Endothelial cell of umbilical vein (primary cell): ENCODE measurements at regions not wholly inside any gene's neighbourhood (a gene's known extent, or its start where the extent isn't known, plus 50 kb on each side); places are given as distances from the start of the nearest gene placed in this dataset.

Experiments used
- CTCF ChIP-seq, 2 donors: IDR thresholded peaks; 1 replicate in 1 of 2; 2 replicates in 1 of 2; pipeline ENCODE4 v1.5.1; 2011; ENCODE audit warnings: low read length in 2 of 2, mild to moderate bottlenecking in 2 of 2, moderate library complexity in 2 of 2, control low read depth in 1 of 2, inconsistent platforms in 1 of 2, low read depth in 1 of 2; ENCODE audit not compliant: insufficient read depth in 1 of 2; ENCODE audit errors: extremely low read depth in 1 of 2
- EZH2 ChIP-seq: IDR thresholded peaks from 2 replicates; pipeline ENCODE4 v1.6.1; 2012; ENCODE audit warnings: borderline replicate concordance, low read depth, mild to moderate bottlenecking, moderate library complexity, low read length, inconsistent platforms; ENCODE audit not compliant: severe bottlenecking
- GATA2 ChIP-seq: IDR thresholded peaks from 2 replicates; pipeline ENCODE4 v1.7.0; 2011; ENCODE audit warnings: low read depth, mild to moderate bottlenecking, moderate library complexity, mixed read lengths, low read length; ENCODE audit not compliant: insufficient read length, insufficient read depth
- JUN ChIP-seq: IDR thresholded peaks from 2 replicates; pipeline ENCODE4 v1.6.1; 2011; ENCODE audit warnings: borderline replicate concordance, low read depth; ENCODE audit not compliant: insufficient read length, insufficient read depth
- MAX ChIP-seq: IDR thresholded peaks from 2 replicates; pipeline ENCODE4 v1.6.1; 2011; ENCODE audit not compliant: insufficient read depth, insufficient read length
- MYC ChIP-seq: IDR thresholded peaks from one replicate; pipeline ENCODE4 v1.6.1; 2011; ENCODE audit warnings: mild to moderate bottlenecking, low read depth, low read length
- POLR2A ChIP-seq: IDR thresholded peaks from 2 replicates; pipeline ENCODE4 v1.6.1; 2012; ENCODE audit warnings: low read depth, mild to moderate bottlenecking, control low read depth, low read length
- POLR2AphosphoS5 ChIP-seq: IDR thresholded peaks from 2 replicates; pipeline ENCODE4 v1.6.1; 2012; ENCODE audit warnings: low read depth, mild to moderate bottlenecking, control low read depth, low read length, moderate library complexity; ENCODE audit not compliant: insufficient read depth

DNA sequence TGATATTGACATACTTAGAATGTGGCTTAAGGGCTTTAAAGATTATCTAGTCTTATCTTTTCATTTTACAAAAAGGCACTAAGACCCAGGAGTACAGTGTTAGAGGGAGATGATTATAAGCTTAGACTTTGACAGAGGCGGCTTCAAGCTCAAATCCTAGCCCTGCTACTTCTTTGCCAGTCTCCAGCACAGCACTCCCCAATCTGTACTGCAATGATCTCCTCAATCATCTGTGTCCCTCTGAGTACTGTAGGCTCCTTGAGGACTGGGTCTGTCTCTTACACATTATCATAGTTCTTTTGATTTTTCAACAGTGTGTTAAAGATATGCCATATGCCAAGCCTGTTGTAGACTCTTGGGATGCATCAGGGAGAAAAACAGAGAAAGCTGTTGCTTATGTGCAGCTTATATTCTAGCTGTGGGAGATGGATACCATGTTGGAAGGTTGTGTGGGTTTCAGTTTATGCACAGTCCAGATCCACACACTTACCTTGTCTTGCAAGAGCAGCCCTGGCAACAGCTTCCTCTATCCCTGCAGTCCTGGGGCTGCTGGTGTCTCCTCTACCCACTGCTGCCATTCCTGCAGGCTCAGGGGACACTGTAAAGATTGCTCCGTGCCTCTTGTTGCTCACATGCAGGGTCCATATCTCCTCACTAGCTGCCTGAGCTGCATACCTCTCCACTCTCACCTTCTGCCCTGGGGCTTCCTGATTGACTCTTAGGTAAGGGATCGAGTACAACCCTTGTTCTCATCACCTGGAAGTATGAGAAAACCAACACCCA, 103.9 kb upstream of the TSPAN2 start:
- no peak for TF ChIP-seq CTCF (IDR thresholded peaks at IDR 0.05; ENCODE audit: extremely low read depth in 1 of 2, insufficient read depth in 1 of 2, low read depth in 1 of 2, low read length in 2 of 2)
- no peak for TF ChIP-seq POLR2A
- TF ChIP-seq JUN, result no peak
- TF ChIP-seq POLR2AphosphoS5, result no peak
- TF ChIP-seq EZH2, result no peak
- TF ChIP-seq GATA2, result no peak
- no peak for TF ChIP-seq MAX
- no peak for TF ChIP-seq MYC
